ENCODE measurements at regions not wholly inside any gene's neighbourhood (a gene's known extent, or its start where the extent isn't known, plus 50 kb on each side); places are given as distances from the start of the nearest gene placed in this dataset.

DNA sequence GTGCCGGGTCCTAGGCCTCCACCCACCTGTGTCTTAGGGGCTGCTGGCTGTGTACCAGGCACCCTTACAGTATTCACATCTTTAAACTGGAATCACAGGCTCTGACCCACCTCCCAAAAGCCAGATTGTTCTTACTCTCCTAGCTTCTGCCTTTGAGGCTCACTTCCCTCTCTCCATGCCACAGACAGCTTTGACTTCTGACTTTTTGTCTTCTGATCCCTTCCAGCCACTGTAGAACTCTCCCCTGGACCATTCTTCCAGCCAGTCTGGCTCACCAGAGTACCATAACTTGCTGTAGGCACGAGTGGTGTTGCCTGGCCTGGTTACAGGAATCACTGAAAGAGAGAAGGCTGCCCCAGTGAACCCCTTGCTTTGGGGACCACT, 58.1 kb upstream of the STUM start:
- no peak for TF ChIP-seq MIER3 (CRISPR knock-in tag; IDR thresholded peaks at IDR 0.05; ENCODE audit: borderline replicate concordance)
- no peak for TF ChIP-seq KMT2B (CRISPR knock-in tag; IDR thresholded peaks at IDR 0.05)
- no peak for TF ChIP-seq ZNF816 (CRISPR knock-in tag; IDR thresholded peaks at IDR 0.05; ENCODE audit: borderline replicate concordance)
- TF ChIP-seq ATAD3A (CRISPR knock-in tag; IDR thresholded peaks at IDR 0.05): no peak
- no peak for TF ChIP-seq CHD4 (IDR thresholded peaks at IDR 0.05; ENCODE audit: borderline replicate concordance, low read length)
- no peak for TF ChIP-seq NCOR1 (IDR thresholded peaks at IDR 0.05; ENCODE audit: borderline replicate concordance, low read length)
- TF ChIP-seq ARID2 (CRISPR knock-in tag; IDR thresholded peaks at IDR 0.05; ENCODE audit: borderline replicate concordance): no peak
- TF ChIP-seq SIX1 (CRISPR knock-in tag; IDR thresholded peaks at IDR 0.05; ENCODE audit: borderline replicate concordance): no peak
- no peak for TF ChIP-seq TAF15 (IDR thresholded peaks at IDR 0.05; ENCODE audit: low read depth, low read length, poor library complexity, severe bottlenecking)
- TF ChIP-seq, protein P1, sequence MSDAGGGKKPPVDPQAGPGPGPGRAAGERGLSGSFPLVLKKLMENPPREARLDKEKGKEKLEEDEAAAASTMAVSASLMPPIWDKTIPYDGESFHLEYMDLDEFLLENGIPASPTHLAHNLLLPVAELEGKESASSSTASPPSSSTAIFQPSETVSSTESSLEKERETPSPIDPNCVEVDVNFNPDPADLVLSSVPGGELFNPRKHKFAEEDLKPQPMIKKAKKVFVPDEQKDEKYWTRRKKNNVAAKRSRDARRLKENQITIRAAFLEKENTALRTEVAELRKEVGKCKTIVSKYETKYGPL (CRISPR knock-in tag; IDR thresholded peaks at IDR 0.05): no peak
- Histone ChIP-seq H4K20me1 (ENCODE audit: insufficient read depth, low read length) (no peaks in the 10 kb centered on the region), H3K27ac (ENCODE audit: extremely low read length, insufficient read depth, low read length) (no peak overlapping the region), H2AFZ (ENCODE audit: low read length) (no peak overlapping the region), H3K9ac (ENCODE audit: insufficient read depth, low read depth, low read length) (no peak overlapping the region), H3K4me2 (ENCODE audit: low read depth, low read length) (no peak overlapping the region), H3K9me3 (ENCODE audit: low read length) (no peaks in the 10 kb centered on the region), H3K4me1 (ENCODE audit: insufficient read depth, low read length) (no peaks in the 10 kb centered on the region), H3K27me3 (ENCODE audit: control insufficient read depth in 1 of 2, insufficient read depth in 2 of 2, low read length in 2 of 2) (peaks cover 5 to 44% of the 10 kb centered on the region in 2 experiments), H3K36me3 (replicated peaks in 1 of 2; ENCODE audit: control insufficient read depth in 1 of 2, insufficient read depth in 2 of 2, low read length in 2 of 2) (no peaks in the 10 kb centered on the region), H3K4me3 (replicated peaks in 1 of 3; ENCODE audit: insufficient read depth in 1 of 3, low read depth in 2 of 3, low read length in 3 of 3) (no peak overlapping the region), H3K79me2 (ENCODE audit: insufficient read depth, low read length) (no peaks in the 10 kb centered on the region)
- DNase-seq (ENCODE audit: low spot score): no peak
- intact Hi-C loops (cut with micrococcal nuclease; ENCODE audit: unreplicated experiment): no loop called here
- FAIRE-seq: no peak
- ATAC-seq: no peak
- in situ Hi-C loops (cut with HindIII; ENCODE audit: extremely low pct_ligation_motif_present, low pct_unique_long_range_greater_than_20kb): no loop called here
- CTCF ChIA-PET (ENCODE audit: low intra/inter-chr PET ratio, low total read pairs): no interaction called here
- WGBS (ENCODE audit: low lambda C conversion rate): 40% methylated on average over 2 of the region's 2 CpGs
- no TSS peak for BruUV-seq (replicated peaks)
- POLR2A ChIA-PET: no interaction called here
